ENCODE measurements at regions not wholly inside any gene's neighbourhood (a gene's known extent, or its start where the extent isn't known, plus 50 kb on each side); places are given as distances from the start of the nearest gene placed in this dataset.
"Not testable (repeated sequence)": the region's sequence is repeated elsewhere in the genome, so short reads cannot be mapped to it uniquely, and the experiment has no call there.

DNA sequence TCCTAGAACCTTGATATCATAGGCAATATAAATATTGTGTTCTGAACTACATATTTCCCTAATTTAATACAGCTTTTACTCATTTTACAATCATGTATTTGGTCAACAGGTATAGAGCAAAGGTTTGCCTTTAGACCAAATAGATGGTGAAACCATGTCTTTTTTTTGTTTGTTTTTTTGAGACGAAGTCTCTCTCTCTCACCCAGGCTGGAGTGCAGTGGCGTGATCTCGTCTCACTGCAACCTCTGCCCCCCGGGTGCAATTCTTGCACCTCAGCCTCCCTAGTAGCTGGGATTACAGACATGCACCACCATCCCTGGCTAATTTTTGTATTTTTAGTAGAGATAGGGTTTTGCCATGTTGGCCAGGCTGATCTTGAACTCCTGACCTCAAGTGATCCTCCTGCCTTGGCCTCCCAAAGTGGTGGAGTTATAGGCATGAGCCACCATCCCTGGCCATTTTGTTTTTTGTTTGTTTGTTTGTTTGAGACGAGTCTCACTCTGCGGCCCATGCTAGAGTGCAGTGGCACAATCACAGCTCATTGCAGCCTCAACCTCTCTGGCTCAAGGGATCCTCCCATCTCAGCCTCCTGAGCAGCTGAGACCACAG is 243.7 kb upstream of the FOXN3 start:
- H3K9me3 Mint-ChIP-seq, H3K27ac Mint-ChIP-seq, H3K4me1 Mint-ChIP-seq, H3K4me3 Mint-ChIP-seq, H3K36me3 Mint-ChIP-seq, H3K27me3 Mint-ChIP-seq: not testable (repeated sequence)

DNA sequence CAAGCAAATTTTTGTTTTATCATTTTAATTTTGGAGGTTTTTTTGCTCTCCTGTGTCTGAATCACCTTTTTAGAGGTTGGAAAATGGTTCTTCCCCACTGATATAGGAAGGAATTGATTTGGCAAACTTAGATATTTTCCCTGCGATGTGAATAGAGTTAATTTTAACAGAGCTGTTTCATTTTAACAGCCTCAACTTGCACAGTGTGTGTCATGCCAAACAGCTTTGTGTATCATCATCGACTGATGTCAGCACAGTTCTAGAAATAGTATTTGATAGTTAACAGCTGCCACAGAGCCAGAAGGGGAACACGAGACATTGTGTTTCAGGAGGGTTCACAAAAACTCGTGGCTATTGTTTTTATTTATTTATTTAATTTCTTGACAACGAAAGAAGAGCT is 243.1 kb upstream of the FOXN3 start:
- Mint-ChIP-seq H3K36me3 (no peaks in the 10 kb centered on the region), H3K4me1 (peaks cover 0 to 5% (median 3%) of the 10 kb centered on the region in 3 donors), H3K27ac (no peak overlapping the region), H3K9me3 (peaks cover 0 to 4% (median 1%) of the 10 kb centered on the region in 3 donors), H3K27me3 (no peaks in the 10 kb centered on the region), H3K4me3 (no peak overlapping the region)

GRCh38 chr14:89658977-89659670 is 242.1 kb upstream of the FOXN3 start:
- H3K4me1 Mint-ChIP-seq = peaks cover 0 to 4% (median 3%) of the 10 kb centered on the region in 3 donors
- no peaks in the 10 kb centered on the region for H3K27me3 Mint-ChIP-seq
- no peak overlapping the region for H3K4me3 Mint-ChIP-seq
- H3K36me3 Mint-ChIP-seq = no peaks in the 10 kb centered on the region
- H3K9me3 Mint-ChIP-seq = peaks cover 0 to 4% (median 0%) of the 10 kb centered on the region in 3 donors
- H3K27ac Mint-ChIP-seq = no peak overlapping the region

DNA sequence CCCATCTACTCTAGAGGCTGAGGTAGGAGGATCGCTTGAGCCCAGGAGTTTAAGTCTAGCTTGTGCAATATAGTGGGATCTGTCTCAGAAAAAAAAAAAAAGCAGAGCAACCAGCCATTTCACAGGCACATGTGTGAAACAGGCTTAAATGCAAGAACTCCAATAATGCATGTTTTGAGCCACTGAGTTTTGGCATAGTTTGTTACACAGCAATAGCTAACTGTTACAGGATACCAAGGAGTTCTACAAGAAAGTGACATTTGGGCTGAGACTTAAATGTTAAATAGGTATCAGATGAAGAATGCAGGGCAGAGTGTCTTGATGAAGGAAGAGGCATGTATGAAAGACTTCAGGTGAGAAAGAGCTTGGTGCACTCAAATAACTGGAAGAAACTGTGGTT is 240.0 kb upstream of the FOXN3 start:
- no peaks in the 10 kb centered on the region for H3K27me3 Mint-ChIP-seq
- peaks cover 6 to 13% (median 8%) of the 10 kb centered on the region in 3 donors for H3K4me1 Mint-ChIP-seq
- H3K9me3 Mint-ChIP-seq = peaks cover 0 to 4% (median 0%) of the 10 kb centered on the region in 3 donors
- H3K27ac Mint-ChIP-seq = no peak overlapping the region
- H3K4me3 Mint-ChIP-seq = no peak overlapping the region
- no peaks in the 10 kb centered on the region for H3K36me3 Mint-ChIP-seq

- Mint-ChIP-seq H3K9me3 (peaks cover 0 to 4% (median 0%) of the 10 kb centered on the region in 3 donors), H3K4me3 (no peak overlapping the region)
Observed at GRCh38 chr14:89654998-89655397, 238.0 kb upstream of the FOXN3 start.

DNA sequence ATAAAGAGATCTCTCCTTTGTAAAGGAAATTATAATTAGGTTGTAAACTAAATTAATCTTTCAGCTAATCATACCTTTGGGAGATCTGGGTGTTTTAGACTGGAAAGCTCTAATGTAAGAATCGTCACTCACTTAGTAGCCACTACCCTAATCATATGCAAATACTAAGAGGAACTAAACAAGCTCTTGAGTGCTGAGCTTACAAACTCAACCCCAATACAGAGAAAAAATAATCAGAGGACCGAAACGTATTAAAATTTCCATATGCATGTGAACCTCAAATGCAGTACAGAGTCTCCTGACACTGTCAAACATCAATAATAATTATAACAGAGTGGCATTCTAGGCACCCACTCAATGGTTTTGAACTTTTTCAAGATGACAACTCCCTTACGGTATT is 235.3 kb upstream of the FOXN3 start:
- Mint-ChIP-seq H3K36me3 (peaks cover 3% of the 10 kb centered on the region), H3K27ac (peak overlapping the region in 2 of 3 donors; percentile 6 to 28), H3K27me3 (no peaks in the 10 kb centered on the region), H3K9me3 (peaks cover 0 to 4% (median 0%) of the 10 kb centered on the region in 3 donors), H3K4me3 (peak overlapping the region; percentile 4 to 79 (median 74)), H3K4me1 (peaks cover 10 to 14% (median 14%) of the 10 kb centered on the region in 3 donors)

More at GRCh38 chr14:89654998-89655397, 238.0 kb upstream of the FOXN3 start:
- peak overlapping the region in 1 of 3 donors; percentile 3 for H3K27ac Mint-ChIP-seq
- no peaks in the 10 kb centered on the region for H3K27me3 Mint-ChIP-seq
- H3K36me3 Mint-ChIP-seq = no peaks in the 10 kb centered on the region
- peaks cover 10 to 18% (median 14%) of the 10 kb centered on the region in 3 donors for H3K4me1 Mint-ChIP-seq

DNA sequence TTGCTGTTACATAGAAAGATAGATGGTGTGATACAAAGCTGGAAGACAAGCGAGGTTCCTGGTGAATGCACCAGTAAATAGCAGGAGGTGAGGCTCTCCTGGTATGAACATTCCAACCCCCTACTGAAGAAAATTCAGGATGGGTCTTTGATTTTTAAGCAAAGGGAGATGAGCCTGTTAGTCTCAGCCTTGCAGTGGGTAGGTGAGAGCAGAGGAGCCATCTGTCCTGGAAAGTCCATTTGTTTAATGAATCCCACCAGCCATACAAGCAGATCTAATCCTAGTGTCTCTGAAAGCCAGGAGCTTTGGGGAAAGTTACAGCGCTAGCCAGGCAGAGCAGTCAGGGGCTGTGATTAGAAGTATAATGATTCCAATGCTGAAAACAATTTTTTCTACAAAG is 234.8 kb upstream of the FOXN3 start:
- peak overlapping the region in 1 of 4 donors; percentile 79 for H3K4me3 Mint-ChIP-seq
- H3K9me3 Mint-ChIP-seq = no peaks in the 10 kb centered on the region
- H3K4me1 Mint-ChIP-seq = peaks cover 10 to 14% (median 14%) of the 10 kb centered on the region in 3 donors
- peaks cover 3% of the 10 kb centered on the region for H3K36me3 Mint-ChIP-seq
- H3K27me3 Mint-ChIP-seq = no peaks in the 10 kb centered on the region
- H3K27ac Mint-ChIP-seq = no peak overlapping the region

GRCh38 chr14:89650077-89650978 is 233.3 kb upstream of the FOXN3 start:
- Mint-ChIP-seq H3K4me1 (peaks cover 10 to 14% (median 14%) of the 10 kb centered on the region in 3 donors), H3K27me3 (no peaks in the 10 kb centered on the region), H3K4me3 (no peak overlapping the region), H3K9me3 (no peaks in the 10 kb centered on the region), H3K27ac (no peak overlapping the region), H3K36me3 (peaks cover 3% of the 10 kb centered on the region)

- Mint-ChIP-seq H3K4me3 (no peak overlapping the region), H3K36me3 (peaks cover 3% of the 10 kb centered on the region), H3K27me3 (no peaks in the 10 kb centered on the region), H3K27ac (no peak overlapping the region), H3K9me3 (no peaks in the 10 kb centered on the region), H3K4me1 (peaks cover 10 to 14% (median 12%) of the 10 kb centered on the region in 3 donors)
Observed at GRCh38 chr14:89649451-89650075, 232.5 kb upstream of the FOXN3 start.

- Mint-ChIP-seq H3K9me3 (no peaks in the 10 kb centered on the region), H3K4me3 (no peak overlapping the region), H3K27me3 (no peaks in the 10 kb centered on the region), H3K4me1 (peaks cover 10 to 14% (median 12%) of the 10 kb centered on the region in 3 donors), H3K27ac (no peak overlapping the region), H3K36me3 (peaks cover 3% of the 10 kb centered on the region)
Observed at GRCh38 chr14:89648924-89649323, 231.9 kb upstream of the FOXN3 start.

DNA sequence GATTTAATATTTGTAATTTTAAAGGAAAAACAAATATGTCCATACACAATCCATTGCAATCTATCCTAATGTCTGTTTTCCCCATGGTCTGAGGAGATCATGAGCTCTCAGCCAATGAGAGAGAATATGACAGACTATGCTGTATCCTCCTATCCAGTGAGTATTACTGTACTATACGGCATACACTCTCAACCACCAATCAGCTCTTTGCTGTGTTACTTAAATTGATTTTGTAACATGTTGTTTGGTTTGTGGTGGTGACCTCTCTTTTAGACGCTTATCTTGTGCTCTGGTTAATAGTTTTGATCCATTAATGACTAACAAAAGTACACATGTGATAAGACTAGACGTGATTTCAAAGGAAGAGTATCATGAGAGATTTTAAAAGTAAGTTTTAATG is 231.5 kb upstream of the FOXN3 start:
- peaks cover 11 to 12% (median 11%) of the 10 kb centered on the region in 3 donors for H3K4me1 Mint-ChIP-seq
- no peaks in the 10 kb centered on the region for H3K27me3 Mint-ChIP-seq
- H3K36me3 Mint-ChIP-seq = peaks cover 3% of the 10 kb centered on the region
- H3K4me3 Mint-ChIP-seq = no peak overlapping the region
- no peaks in the 10 kb centered on the region for H3K9me3 Mint-ChIP-seq
- H3K27ac Mint-ChIP-seq = no peak overlapping the region

- peaks cover 8 to 13% (median 10%) of the 10 kb centered on the region in 3 donors for H3K4me1 Mint-ChIP-seq
Observed at GRCh38 chr14:89646971-89647370, 229.9 kb upstream of the FOXN3 start.

GRCh38 chr14:89644641-89645040 is 227.6 kb upstream of the FOXN3 start:
- Mint-ChIP-seq H3K9me3 (no peaks in the 10 kb centered on the region), H3K36me3 (peaks cover 3% of the 10 kb centered on the region), H3K27ac (no peak overlapping the region), H3K4me3 (no peak overlapping the region), H3K27me3 (no peaks in the 10 kb centered on the region), H3K4me1 (peaks cover 8 to 26% (median 22%) of the 10 kb centered on the region in 3 donors)

More at GRCh38 chr14:89646971-89647370, 229.9 kb upstream of the FOXN3 start:
- H3K9me3 Mint-ChIP-seq = no peaks in the 10 kb centered on the region
- peaks cover 3% of the 10 kb centered on the region for H3K36me3 Mint-ChIP-seq
- no peak overlapping the region for H3K27ac Mint-ChIP-seq
- no peak overlapping the region for H3K4me3 Mint-ChIP-seq
- H3K27me3 Mint-ChIP-seq = no peaks in the 10 kb centered on the region

DNA sequence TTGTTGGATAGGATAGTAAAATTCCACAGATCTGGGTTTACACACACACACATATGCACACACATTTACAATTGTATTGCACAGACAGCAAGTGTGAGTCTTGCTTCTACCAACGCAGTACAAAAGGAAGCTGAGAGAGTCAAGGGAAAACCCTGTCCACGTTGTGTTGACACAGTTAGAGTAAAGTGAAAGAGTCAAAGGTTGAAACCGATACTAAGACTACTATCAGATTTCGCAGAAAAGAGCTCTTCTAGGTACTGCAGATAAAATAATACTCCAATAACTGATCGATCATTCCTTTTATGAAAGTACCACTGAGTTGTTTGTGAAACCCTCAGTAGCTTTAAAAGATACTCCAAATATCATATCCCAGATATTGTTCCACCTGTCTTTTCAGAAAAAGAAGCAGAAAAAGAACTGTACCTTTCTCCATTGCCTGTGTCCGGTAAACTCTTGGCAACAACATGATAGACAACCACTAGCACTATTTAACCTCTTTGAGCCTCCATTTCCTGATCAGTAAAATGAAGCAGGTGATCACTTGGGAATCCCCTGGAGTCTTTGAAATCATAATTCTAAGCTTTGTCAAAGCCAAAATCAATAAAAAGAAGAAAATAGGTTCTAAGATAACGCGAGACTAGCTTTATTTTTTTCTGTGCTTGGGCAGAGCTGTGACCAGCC is 224.6 kb upstream of the FOXN3 start:
- H3K9me3 Mint-ChIP-seq = peaks cover 0 to 1% (median 0%) of the 10 kb centered on the region in 3 donors
- peaks cover 12 to 28% (median 26%) of the 10 kb centered on the region in 3 donors for H3K4me1 Mint-ChIP-seq
- no peaks in the 10 kb centered on the region for H3K36me3 Mint-ChIP-seq
- H3K27me3 Mint-ChIP-seq = no peaks in the 10 kb centered on the region
- peak overlapping the region; percentile 1 to 91 (median 80) for H3K27ac Mint-ChIP-seq
- H3K4me3 Mint-ChIP-seq = peak overlapping the region; percentile 6 to 83 (median 52)

Data from IgD-negative memory B cell (primary cell).